OCI-LY7 (cell line): ENCODE measurements at regions not wholly inside any gene's neighbourhood (a gene's known extent, or its start where the extent isn't known, plus 50 kb on each side); places are given as distances from the start of the nearest gene placed in this dataset.

Source experiments
- CTCF ChIP-seq: fragments of 200-600 bp; sonication (generic); conservative IDR thresholded peaks from 2 replicates; pipeline ENCODE4 v1.5.1; 2014; ENCODE audit warnings: mild to moderate bottlenecking, antibody characterized with exemption, low read length, moderate library complexity, mixed read lengths
- EZH2phosphoT487 ChIP-seq: fragments of 200-600 bp; sonication (generic); IDR thresholded peaks from 2 replicates; pipeline ENCODE4 v1.6.1; 2018; ENCODE audit warnings: low read depth, borderline replicate concordance, mild to moderate bottlenecking, mixed run types, antibody characterized with exemption, low read length, moderate library complexity, mixed read lengths

GRCh38 chr6:106903299-106903698, 71.2 kb downstream of the CD24 start:
- TF ChIP-seq CTCF (no peak), EZH2phosphoT487 (no peak)
